ENCODE measurements at regions not wholly inside any gene's neighbourhood (a gene's known extent, or its start where the extent isn't known, plus 50 kb on each side); places are given as distances from the start of the nearest gene placed in this dataset.

DNA sequence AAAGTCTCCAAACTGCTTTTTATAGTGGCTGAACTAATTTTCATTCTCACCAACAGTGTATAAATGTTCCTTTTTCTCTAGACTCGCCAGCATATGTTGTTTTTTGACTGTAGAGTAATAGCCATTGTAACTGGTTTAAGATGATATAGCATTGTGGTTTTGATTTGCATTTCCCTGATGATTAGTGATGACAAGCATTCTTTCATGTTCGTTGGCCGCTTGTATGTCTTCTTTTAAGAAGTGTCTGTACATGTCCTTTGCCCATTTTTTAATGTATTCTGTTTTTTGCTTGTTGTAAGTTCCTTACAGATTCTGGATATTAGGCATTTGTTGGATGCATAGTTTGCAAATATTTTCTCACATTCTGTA is 404.9 kb downstream of the FLRT2 start:
- DNase-seq (ENCODE audit: low read depth, low spot score): no peak
- H3K4me1 ChIP-seq (ENCODE audit: control insufficient read depth, insufficient read depth, low read length): no peaks in the 10 kb centered on the region
- peak overlapping the region; percentile 41 to 77 for H3K4me3 ChIP-seq (ENCODE audit: low read depth in 2 of 2, low read length in 2 of 2)
- H3K27me3 ChIP-seq (ENCODE audit: control insufficient read depth, insufficient read depth, low read length): no peaks in the 10 kb centered on the region
- CTCF ChIA-PET: no interaction called here
- H3K36me3 ChIP-seq (ENCODE audit: control insufficient read depth, insufficient read depth, low read length): no peaks in the 10 kb centered on the region
- in situ Hi-C loops (cut with HindIII; ENCODE audit: low pct_unique_long_range_greater_than_20kb, low sequenced_read_pairs): no loop called here
- BruUV-seq (replicated peaks): no TSS peak
- H3K27ac ChIP-seq (ENCODE audit: low read length): peak overlapping the region; percentile 40
- intact Hi-C loops (cut with micrococcal nuclease; ENCODE audit: unreplicated experiment): no loop called here
- ATAC-seq: peak; percentile 42
- H3K9me3 ChIP-seq (ENCODE audit: control insufficient read depth, insufficient read depth, low read depth, low read length): no peaks in the 10 kb centered on the region
- POLR2A ChIA-PET: no interaction called here
- TF ChIP-seq SIN3A (IDR thresholded peaks at IDR 0.05; ENCODE audit: borderline replicate concordance, insufficient read depth, low read depth, low read length): no peak
- no peak for TF ChIP-seq POLR2AphosphoS5 (IDR thresholded peaks at IDR 0.05; ENCODE audit: low read depth, low read length)
- TF ChIP-seq, protein P1, sequence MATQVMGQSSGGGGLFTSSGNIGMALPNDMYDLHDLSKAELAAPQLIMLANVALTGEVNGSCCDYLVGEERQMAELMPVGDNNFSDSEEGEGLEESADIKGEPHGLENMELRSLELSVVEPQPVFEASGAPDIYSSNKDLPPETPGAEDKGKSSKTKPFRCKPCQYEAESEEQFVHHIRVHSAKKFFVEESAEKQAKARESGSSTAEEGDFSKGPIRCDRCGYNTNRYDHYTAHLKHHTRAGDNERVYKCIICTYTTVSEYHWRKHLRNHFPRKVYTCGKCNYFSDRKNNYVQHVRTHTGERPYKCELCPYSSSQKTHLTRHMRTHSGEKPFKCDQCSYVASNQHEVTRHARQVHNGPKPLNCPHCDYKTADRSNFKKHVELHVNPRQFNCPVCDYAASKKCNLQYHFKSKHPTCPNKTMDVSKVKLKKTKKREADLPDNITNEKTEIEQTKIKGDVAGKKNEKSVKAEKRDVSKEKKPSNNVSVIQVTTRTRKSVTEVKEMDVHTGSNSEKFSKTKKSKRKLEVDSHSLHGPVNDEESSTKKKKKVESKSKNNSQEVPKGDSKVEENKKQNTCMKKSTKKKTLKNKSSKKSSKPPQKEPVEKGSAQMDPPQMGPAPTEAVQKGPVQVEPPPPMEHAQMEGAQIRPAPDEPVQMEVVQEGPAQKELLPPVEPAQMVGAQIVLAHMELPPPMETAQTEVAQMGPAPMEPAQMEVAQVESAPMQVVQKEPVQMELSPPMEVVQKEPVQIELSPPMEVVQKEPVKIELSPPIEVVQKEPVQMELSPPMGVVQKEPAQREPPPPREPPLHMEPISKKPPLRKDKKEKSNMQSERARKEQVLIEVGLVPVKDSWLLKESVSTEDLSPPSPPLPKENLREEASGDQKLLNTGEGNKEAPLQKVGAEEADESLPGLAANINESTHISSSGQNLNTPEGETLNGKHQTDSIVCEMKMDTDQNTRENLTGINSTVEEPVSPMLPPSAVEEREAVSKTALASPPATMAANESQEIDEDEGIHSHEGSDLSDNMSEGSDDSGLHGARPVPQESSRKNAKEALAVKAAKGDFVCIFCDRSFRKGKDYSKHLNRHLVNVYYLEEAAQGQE (IDR thresholded peaks at IDR 0.05; ENCODE audit: insufficient read depth in 1 of 2, low read depth in 2 of 2, low read length in 1 of 2): no peak
- TF ChIP-seq TCF7L2 (IDR thresholded peaks at IDR 0.05; ENCODE audit: low read depth, low read length): no peak
- no peak for TF ChIP-seq CTCF (IDR thresholded peaks at IDR 0.05)

DNA sequence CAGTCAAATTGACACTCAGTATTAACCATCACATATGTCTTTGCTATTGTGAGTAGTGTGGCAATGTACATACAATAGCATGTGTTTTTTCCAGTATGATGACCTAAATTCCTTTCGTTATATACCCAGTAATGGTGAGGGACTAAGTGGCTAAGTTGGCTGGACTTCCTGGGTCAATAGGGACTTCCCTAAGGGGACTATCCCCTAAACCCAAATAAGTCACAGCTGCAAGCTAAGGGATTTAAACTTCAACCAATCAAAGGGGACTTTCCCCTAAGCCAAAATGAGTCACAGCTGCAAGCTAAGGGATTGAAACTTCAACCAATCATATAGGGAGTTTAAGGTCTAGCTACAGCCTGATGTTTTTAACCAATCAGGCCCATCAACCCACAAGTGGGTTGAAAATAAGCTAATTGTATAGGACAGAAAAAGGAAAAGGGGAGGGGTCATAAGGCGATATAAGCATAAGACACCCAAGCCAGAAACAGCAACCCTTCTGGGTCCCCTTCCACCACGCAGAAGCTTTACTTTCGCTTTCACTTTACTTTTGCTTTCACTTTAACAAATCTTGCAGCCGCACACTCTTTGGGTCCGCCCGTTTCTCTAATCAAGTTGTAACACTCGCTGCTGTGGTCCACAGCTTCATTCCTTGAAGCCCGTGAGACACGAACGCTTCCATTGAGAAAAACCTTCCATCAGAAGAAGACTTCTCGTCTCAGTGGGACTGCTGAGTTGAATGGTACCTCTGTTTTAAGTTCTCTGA is 404.4 kb downstream of the FLRT2 start:
- H3K36me3 ChIP-seq (ENCODE audit: control insufficient read depth, insufficient read depth, low read length): no peaks in the 10 kb centered on the region
- POLR2A ChIA-PET: no interaction called here
- H3K27me3 ChIP-seq (ENCODE audit: control insufficient read depth, insufficient read depth, low read length): no peaks in the 10 kb centered on the region
- H3K4me3 ChIP-seq (ENCODE audit: low read depth in 2 of 2, low read length in 2 of 2): peak overlapping the region; percentile 41 to 77
- peak overlapping the region; percentile 40 for H3K27ac ChIP-seq (ENCODE audit: low read length)
- DNase-seq (ENCODE audit: low read depth, low spot score): peak; percentile 42
- H3K4me1 ChIP-seq (ENCODE audit: control insufficient read depth, insufficient read depth, low read length): no peaks in the 10 kb centered on the region
- TF ChIP-seq POLR2AphosphoS5 (IDR thresholded peaks at IDR 0.05; ENCODE audit: low read depth, low read length) (no peak), CTCF (IDR thresholded peaks at IDR 0.05) (no peak), TCF7L2 (IDR thresholded peaks at IDR 0.05; ENCODE audit: low read depth, low read length) (no peak), SIN3A (IDR thresholded peaks at IDR 0.05; ENCODE audit: borderline replicate concordance, insufficient read depth, low read depth, low read length) (no peak)
- TF ChIP-seq, protein P1 (IDR thresholded peaks at IDR 0.05; ENCODE audit: insufficient read depth in 1 of 2, low read depth in 2 of 2, low read length in 1 of 2): no peak
- in situ Hi-C loops (cut with HindIII; ENCODE audit: low pct_unique_long_range_greater_than_20kb, low sequenced_read_pairs) (no loop called here), intact Hi-C loops (cut with micrococcal nuclease; ENCODE audit: unreplicated experiment) (no loop called here)
- no TSS peak for BruUV-seq (replicated peaks)
- no peaks in the 10 kb centered on the region for H3K9me3 ChIP-seq (ENCODE audit: control insufficient read depth, insufficient read depth, low read depth, low read length)
- CTCF ChIA-PET: no interaction called here
- ATAC-seq: peak; percentile 79

All from Panc1 (cell line).